SK-N-SH (cell line): ENCODE measurements at regions not wholly inside any gene's neighbourhood (a gene's known extent, or its start where the extent isn't known, plus 50 kb on each side); places are given as distances from the start of the nearest gene placed in this dataset.

Experiments used
- CTCF ChIA-PET: fragments of 300-600, 350-600 bp; formaldehyde crosslinking; extraction: SDS; loops from one replicate; lab custom pipeline; 2021; lab: Yijun Ruan, JAX
- POLR2A ChIA-PET: fragments of 350-600 bp; sonication (Branson Sonifier 250); formaldehyde crosslinking; extraction: SDS; loops from one replicate; lab custom pipeline; 2020; ENCODE audit warnings: antibody characterized with exemption, inconsistent platforms; lab: Yijun Ruan, JAX
- DNase-seq: peaks from one replicate; pipeline ENCODE4 v3.0.0; 2012
- H2AFZ ChIP-seq: fragments of 200-600 bp; sonication (generic); 2 replicates; pipeline ENCODE4 v1.8.1; 2016; ENCODE audit warnings: antibody characterized with exemption, mild to moderate bottlenecking, low read depth
- H3F3A ChIP-seq: fragments of 200-600 bp; sonication (generic); replicated peaks from 2 replicates; pipeline ENCODE3; 2016; ENCODE audit warnings: antibody characterized with exemption, mild to moderate bottlenecking; ENCODE audit not compliant: insufficient read depth
- H3K27ac ChIP-seq, 2 experiments: fragments of 200-500 bp in 1 of 2; fragments of 200-600 bp in 1 of 2; sonication (Bioruptor generic) in 1 of 2; sonication (generic), shearing (Covaris generic) in 1 of 2; 2 replicates each; pipeline versions ENCODE4 v1.5.1 to v1.6.1; 2014 to 2016; ENCODE audit warnings: low read depth in 2 of 2, inconsistent platforms in 1 of 2, low read length in 1 of 2, mild to moderate bottlenecking in 1 of 2, mixed read lengths in 1 of 2
- H3K27me3 ChIP-seq: fragments of 200-600 bp; sonication (generic), shearing (Covaris generic); 2 replicates; pipeline ENCODE4 v1.6.1; 2016; ENCODE audit warnings: mixed run types; ENCODE audit not compliant: insufficient read depth
- H3K36me3 ChIP-seq, 2 experiments: fragments of 200-500 bp in 1 of 2; fragments of 200-600 bp in 1 of 2; sonication (Bioruptor generic) in 1 of 2; sonication (generic) in 1 of 2; replicated peaks in 1 of 2; 2 replicates each; pipeline versions ENCODE3 to v1.5.1; 2014 to 2016; ENCODE audit warnings: low read length in 1 of 2, mild to moderate bottlenecking in 1 of 2; ENCODE audit not compliant: insufficient read depth in 2 of 2, control insufficient read depth in 1 of 2
- H3K4me1 ChIP-seq, 2 experiments: fragments of 200-500 bp in 1 of 2; fragments of 200-600 bp in 1 of 2; sonication (Bioruptor generic) in 1 of 2; sonication (generic), shearing (Covaris generic) in 1 of 2; 2 replicates each; pipeline versions ENCODE4 v1.5.1 to v1.6.1; 2014 to 2016; ENCODE audit warnings: low read depth in 1 of 2, low read length in 1 of 2, mixed run types in 1 of 2; ENCODE audit not compliant: insufficient read depth in 2 of 2, control insufficient read depth in 1 of 2
- H3K4me2 ChIP-seq: fragments of 200-600 bp; sonication (generic), shearing (Covaris generic); 2 replicates; pipeline ENCODE4 v1.6.1; 2017; ENCODE audit warnings: mixed run types
- H3K4me3 ChIP-seq, 2 experiments: fragments of 200-500 bp in 1 of 2; fragments of 200-600 bp in 1 of 2; sonication (Bioruptor generic) in 1 of 2; sonication (generic), shearing (Covaris generic) in 1 of 2; 2 replicates each; pipeline versions ENCODE4 v1.5.1 to v1.8.1; 2014 to 2016; ENCODE audit warnings: low read depth in 2 of 2, inconsistent platforms in 1 of 2, low read length in 1 of 2, mild to moderate bottlenecking in 1 of 2, mixed read lengths in 1 of 2, moderate library complexity in 1 of 2
- H3K79me2 ChIP-seq: fragments of 200-600 bp; sonication (generic); 2 replicates; pipeline ENCODE4 v1.8.1; 2017; ENCODE audit warnings: mild to moderate bottlenecking; ENCODE audit not compliant: insufficient read depth
- H3K9ac ChIP-seq: fragments of 200-600 bp; sonication (generic); 2 replicates; pipeline ENCODE4 v1.6.1; 2017; ENCODE audit warnings: mixed run types
- H3K9me2 ChIP-seq: fragments of 200-600 bp; sonication (generic); 2 replicates; pipeline ENCODE4 v1.6.1; 2017; ENCODE audit warnings: mixed run types
- H3K9me3 ChIP-seq: fragments of 200-600 bp; sonication (generic); 2 replicates; pipeline ENCODE4 v1.6.1; 2017; ENCODE audit warnings: mixed run types, mild to moderate bottlenecking, moderate library complexity
- H4K20me1 ChIP-seq: fragments of 200-600 bp; sonication (generic); 2 replicates; pipeline ENCODE4 v1.6.1; 2017; ENCODE audit warnings: mild to moderate bottlenecking, mixed run types; ENCODE audit not compliant: insufficient read depth
- ELF1 ChIP-seq: IDR thresholded peaks from 2 replicates; pipeline ENCODE4 v1.4.0; 2012
- EP300 ChIP-seq, 2 experiments: IDR thresholded peaks; 2 replicates each; pipeline versions ENCODE4 v1.4.0 to v1.6.1; 2012; ENCODE audit warnings: borderline replicate concordance in 1 of 2, low read depth in 1 of 2, low read length in 1 of 2
- EZH2phosphoT487 ChIP-seq: fragments of 200-600 bp; sonication (generic); IDR thresholded peaks from 2 replicates; pipeline ENCODE4 v1.6.1; 2017; ENCODE audit warnings: low read depth, mixed run types, mild to moderate bottlenecking, antibody characterized with exemption, moderate library complexity, borderline replicate concordance
- FOXJ3 ChIP-seq: sonication (generic); formaldehyde crosslinking; IDR thresholded peaks from 2 replicates; pipeline ENCODE4 v1.5.1; 2020; ENCODE audit warnings: mild to moderate bottlenecking, missing genetic modification reagents
- FOXM1 ChIP-seq: IDR thresholded peaks from 2 replicates; pipeline ENCODE4 v1.4.0; 2012; ENCODE audit warnings: low read depth, mild to moderate bottlenecking
- GABPA ChIP-seq: IDR thresholded peaks from 2 replicates; pipeline ENCODE4 v1.4.0; 2012; ENCODE audit warnings: low read depth, mild to moderate bottlenecking
- GATA2 ChIP-seq: sonication (generic); formaldehyde crosslinking; IDR thresholded peaks from 2 replicates; pipeline ENCODE4 v1.5.0; 2020; ENCODE audit warnings: mild to moderate bottlenecking, missing genetic modification reagents
- IRF3 ChIP-seq: fragments of 150-350 bp; IDR thresholded peaks from 2 replicates; pipeline ENCODE4 v1.6.1; 2016; ENCODE audit warnings: mild to moderate bottlenecking, low read depth, low read length
- JUND ChIP-seq: IDR thresholded peaks from 2 replicates; pipeline ENCODE4 v1.4.0; 2012
- MXI1 ChIP-seq: IDR thresholded peaks from 2 replicates; pipeline ENCODE4 v1.6.1; 2012; ENCODE audit warnings: mild to moderate bottlenecking, low read depth, low read length, improper control_type of control experiment
- NRF1 ChIP-seq: IDR thresholded peaks from 2 replicates; pipeline ENCODE4 v1.6.1; 2012; ENCODE audit warnings: low read depth, mild to moderate bottlenecking, low read length
- POLR2AphosphoS5 ChIP-seq: IDR thresholded peaks from 2 replicates; pipeline ENCODE4 v1.6.1; 2012; ENCODE audit warnings: low read depth, low read length
- RFX5 ChIP-seq: IDR thresholded peaks from 2 replicates; pipeline ENCODE4 v1.6.1; 2012; ENCODE audit warnings: mild to moderate bottlenecking, improper control_type of control experiment, low read length
- RXRA ChIP-seq: IDR thresholded peaks from 2 replicates; pipeline ENCODE4 v1.4.0; 2012; ENCODE audit warnings: low read depth, mild to moderate bottlenecking, borderline replicate concordance
- SIN3A ChIP-seq: IDR thresholded peaks from 2 replicates; pipeline ENCODE4 v1.6.1; 2012; ENCODE audit warnings: low read depth, mild to moderate bottlenecking, low read length, moderate library complexity, borderline replicate concordance
- TAF1 ChIP-seq: IDR thresholded peaks from 2 replicates; pipeline ENCODE4 v1.6.1; 2012; ENCODE audit warnings: low read depth, mild to moderate bottlenecking, low read length, moderate library complexity, borderline replicate concordance
- TCF12 ChIP-seq: IDR thresholded peaks from 2 replicates; pipeline ENCODE4 v1.4.0; 2012
- TEAD4 ChIP-seq: IDR thresholded peaks from 2 replicates; pipeline ENCODE4 v1.4.0; 2012; ENCODE audit warnings: mild to moderate bottlenecking, borderline replicate concordance; ENCODE audit not compliant: insufficient read depth
- USF1 ChIP-seq: IDR thresholded peaks from 2 replicates; pipeline ENCODE4 v1.4.0; 2012; ENCODE audit warnings: low read depth, borderline replicate concordance
- USF2 ChIP-seq: fragments of 150-350 bp; IDR thresholded peaks from 2 replicates; pipeline ENCODE4 v1.6.1; 2017; ENCODE audit warnings: antibody characterized with exemption, low read length, low read depth, borderline replicate concordance
- YY1 ChIP-seq: IDR thresholded peaks from 2 replicates; pipeline ENCODE4 v1.4.0; 2012; ENCODE audit warnings: low read depth, mild to moderate bottlenecking
- WGBS: methylation state at CpG from one replicate; pipeline ENCODE4 v1.1.6; 2017; ENCODE audit warnings: low lambda C conversion rate; 5-methylcytosine and 5-hydroxymethylcytosine counted together
- TF ChIP-seq, protein P1 (sequence below): IDR thresholded peaks from 2 replicates; pipeline ENCODE4 v1.4.0; 2012; ENCODE audit warnings: low read depth
- TF ChIP-seq, protein P2 (sequence below): fragments of 200-600 bp; sonication (generic); IDR thresholded peaks from 2 replicates; pipeline ENCODE4 v1.6.1; 2017; ENCODE audit warnings: antibody characterized with exemption, mild to moderate bottlenecking, moderate library complexity

DNA sequence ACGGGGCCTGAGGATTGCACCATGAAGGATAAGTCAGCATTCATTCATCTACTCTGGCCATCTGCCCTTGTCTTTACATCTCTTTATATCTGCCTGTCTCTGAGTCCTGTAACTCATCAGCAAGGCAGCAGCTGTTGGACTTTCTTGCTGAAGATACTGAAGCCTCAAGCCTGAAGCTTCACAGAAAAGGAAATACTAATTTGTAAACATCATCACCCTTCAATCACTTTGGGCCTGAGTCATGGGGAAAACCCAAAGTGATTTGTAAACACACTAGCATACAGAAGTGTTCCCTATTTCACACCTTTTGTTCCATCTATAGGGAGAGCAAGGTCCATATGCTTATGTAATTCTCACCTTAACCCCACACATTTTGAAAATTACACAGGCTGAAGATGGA lies 928.2 kb downstream of the EPHA3 start:
- ChIA-PET POLR2A (no interaction called here), CTCF (no interaction called here)
- H2AFZ ChIP-seq, result no peak overlapping the region
- no peaks in the 10 kb centered on the region for H3F3A ChIP-seq
- H4K20me1 ChIP-seq, result no peaks in the 10 kb centered on the region
- no peak for DNase-seq
- H3K4me2 ChIP-seq, result no peak overlapping the region
- no peak for TF ChIP-seq YY1
- TF ChIP-seq TCF12, result no peak
- TF ChIP-seq IRF3, result no peak
- no peak for TF ChIP-seq USF2
- no peak for TF ChIP-seq GABPA
- TF ChIP-seq TEAD4, result no peak
- TF ChIP-seq ELF1, result no peak
- TF ChIP-seq SIN3A, result no peak
- TF ChIP-seq RFX5, result no peak
- TF ChIP-seq FOXJ3 (CRISPR knock-in tag), result no peak
- no peak for TF ChIP-seq RXRA
- TF ChIP-seq, protein P1, sequence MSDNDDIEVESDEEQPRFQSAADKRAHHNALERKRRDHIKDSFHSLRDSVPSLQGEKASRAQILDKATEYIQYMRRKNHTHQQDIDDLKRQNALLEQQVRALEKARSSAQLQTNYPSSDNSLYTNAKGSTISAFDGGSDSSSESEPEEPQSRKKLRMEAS, result no peak
- TF ChIP-seq FOXM1, result no peak
- no peak for TF ChIP-seq GATA2 (CRISPR knock-in tag)
- TF ChIP-seq TAF1, result no peak
- TF ChIP-seq POLR2AphosphoS5, result no peak
- H3K27me3 ChIP-seq, result no peaks in the 10 kb centered on the region
- no peaks in the 10 kb centered on the region for H3K36me3 ChIP-seq
- H3K79me2 ChIP-seq, result no peaks in the 10 kb centered on the region
- H3K27ac ChIP-seq, result no peak overlapping the region
- H3K4me1 ChIP-seq, result no peaks in the 10 kb centered on the region
- H3K9me2 ChIP-seq, result no peaks in the 10 kb centered on the region
- no peak overlapping the region for H3K9ac ChIP-seq
- H3K9me3 ChIP-seq, result no peaks in the 10 kb centered on the region
- no peak overlapping the region for H3K4me3 ChIP-seq
- 0% methylated on average over 1 of the region's 1 CpG for WGBS

- POLR2A ChIA-PET, result no interaction called here
- H3K27ac ChIP-seq, result no peak overlapping the region
- no peaks in the 10 kb centered on the region for H3K4me1 ChIP-seq
- H2AFZ ChIP-seq, result no peak overlapping the region
- H4K20me1 ChIP-seq, result no peaks in the 10 kb centered on the region
- no peak overlapping the region for H3K9ac ChIP-seq
- H3K4me2 ChIP-seq, result no peak overlapping the region
- no peaks in the 10 kb centered on the region for H3K36me3 ChIP-seq
- no peaks in the 10 kb centered on the region for H3F3A ChIP-seq
- H3K79me2 ChIP-seq, result no peaks in the 10 kb centered on the region
- H3K4me3 ChIP-seq, result no peak overlapping the region
- no peak for DNase-seq
- CTCF ChIA-PET, result no interaction called here
- no peaks in the 10 kb centered on the region for H3K9me2 ChIP-seq
- H3K27me3 ChIP-seq, result no peaks in the 10 kb centered on the region
- WGBS, result 0% methylated on average over 1 of the region's 1 CpG
- no peaks in the 10 kb centered on the region for H3K9me3 ChIP-seq
- TF ChIP-seq IRF3, result no peak
- no peak for TF ChIP-seq GABPA
- TF ChIP-seq, protein P2, sequence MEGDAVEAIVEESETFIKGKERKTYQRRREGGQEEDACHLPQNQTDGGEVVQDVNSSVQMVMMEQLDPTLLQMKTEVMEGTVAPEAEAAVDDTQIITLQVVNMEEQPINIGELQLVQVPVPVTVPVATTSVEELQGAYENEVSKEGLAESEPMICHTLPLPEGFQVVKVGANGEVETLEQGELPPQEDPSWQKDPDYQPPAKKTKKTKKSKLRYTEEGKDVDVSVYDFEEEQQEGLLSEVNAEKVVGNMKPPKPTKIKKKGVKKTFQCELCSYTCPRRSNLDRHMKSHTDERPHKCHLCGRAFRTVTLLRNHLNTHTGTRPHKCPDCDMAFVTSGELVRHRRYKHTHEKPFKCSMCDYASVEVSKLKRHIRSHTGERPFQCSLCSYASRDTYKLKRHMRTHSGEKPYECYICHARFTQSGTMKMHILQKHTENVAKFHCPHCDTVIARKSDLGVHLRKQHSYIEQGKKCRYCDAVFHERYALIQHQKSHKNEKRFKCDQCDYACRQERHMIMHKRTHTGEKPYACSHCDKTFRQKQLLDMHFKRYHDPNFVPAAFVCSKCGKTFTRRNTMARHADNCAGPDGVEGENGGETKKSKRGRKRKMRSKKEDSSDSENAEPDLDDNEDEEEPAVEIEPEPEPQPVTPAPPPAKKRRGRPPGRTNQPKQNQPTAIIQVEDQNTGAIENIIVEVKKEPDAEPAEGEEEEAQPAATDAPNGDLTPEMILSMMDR, result no peak
- TF ChIP-seq EZH2phosphoT487, result no peak
- no peak for TF ChIP-seq FOXM1
- TF ChIP-seq, protein P1, result no peak
- no peak for TF ChIP-seq TCF12
- TF ChIP-seq NRF1, result no peak
- no peak for TF ChIP-seq SIN3A
- TF ChIP-seq MXI1, result no peak
- no peak for TF ChIP-seq USF1
- no peak for TF ChIP-seq EP300 (IDR thresholded peaks at IDR 0.05; ENCODE audit: borderline replicate concordance in 1 of 2, low read depth in 1 of 2, low read length in 1 of 2)
- TF ChIP-seq GATA2 (CRISPR knock-in tag), result no peak
- TF ChIP-seq JUND, result no peak
Observed at GRCh38 chr3:90036939-90037469, 929.6 kb downstream of the EPHA3 start.
